Stimulated activated CD4-positive, alpha-beta T cell treated with anti-CD3 and anti-CD28 coated beads, TNF-alpha, amount 100 ng/mL, for 48 hours (primary cell): ENCODE measurements at regions not wholly inside any gene's neighbourhood (a gene's known extent, or its start where the extent isn't known, plus 50 kb on each side); places are given as distances from the start of the nearest gene placed in this dataset.

Experiments used
- DNase-seq, 3 donors: peaks; one replicate each; pipeline ENCODE4 v3.0.0-alpha.2; 2020; ENCODE audit warnings: low read depth in 3 of 3

DNA sequence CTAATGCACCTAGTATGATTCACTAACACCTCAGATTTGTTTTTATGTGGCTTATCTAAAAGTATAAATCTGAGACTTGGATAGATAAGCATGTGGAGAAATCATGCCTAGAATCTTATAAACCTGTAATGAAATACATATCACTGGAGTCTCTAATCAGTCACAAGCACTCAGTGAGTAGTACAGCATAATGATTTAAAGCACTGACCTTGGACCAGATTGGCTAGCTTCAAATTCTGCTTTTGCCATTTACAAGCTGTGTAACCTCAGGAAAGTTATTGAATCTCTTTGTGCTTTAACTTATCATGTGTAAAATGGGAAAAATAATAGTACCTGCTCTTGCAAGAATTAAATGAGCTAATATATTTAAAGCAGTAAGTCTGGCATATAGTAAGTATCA lies 61.2 kb upstream of the ALDH1A1 start:
- DNase-seq: no peak

DNA sequence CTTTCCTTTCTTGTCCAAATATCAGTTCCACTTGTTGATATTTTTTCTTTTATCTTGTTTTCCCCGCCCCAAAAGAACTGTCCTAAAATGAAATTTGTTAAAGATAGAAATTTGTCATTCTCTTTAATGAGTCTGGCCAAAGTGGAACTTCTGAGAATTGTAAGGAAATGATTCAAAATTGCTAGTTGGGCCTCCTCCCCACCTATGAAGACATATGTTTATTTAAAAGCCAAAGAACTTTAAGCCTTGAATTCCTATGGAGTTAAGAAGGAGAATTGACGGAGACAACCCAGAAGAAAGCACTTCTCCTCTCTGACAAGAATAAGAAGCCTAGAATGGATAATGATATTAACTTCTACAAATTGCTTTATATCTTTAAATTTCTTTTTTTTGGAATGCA lies 59.1 kb upstream of the ALDH1A1 start:
- no peak for DNase-seq

DNA sequence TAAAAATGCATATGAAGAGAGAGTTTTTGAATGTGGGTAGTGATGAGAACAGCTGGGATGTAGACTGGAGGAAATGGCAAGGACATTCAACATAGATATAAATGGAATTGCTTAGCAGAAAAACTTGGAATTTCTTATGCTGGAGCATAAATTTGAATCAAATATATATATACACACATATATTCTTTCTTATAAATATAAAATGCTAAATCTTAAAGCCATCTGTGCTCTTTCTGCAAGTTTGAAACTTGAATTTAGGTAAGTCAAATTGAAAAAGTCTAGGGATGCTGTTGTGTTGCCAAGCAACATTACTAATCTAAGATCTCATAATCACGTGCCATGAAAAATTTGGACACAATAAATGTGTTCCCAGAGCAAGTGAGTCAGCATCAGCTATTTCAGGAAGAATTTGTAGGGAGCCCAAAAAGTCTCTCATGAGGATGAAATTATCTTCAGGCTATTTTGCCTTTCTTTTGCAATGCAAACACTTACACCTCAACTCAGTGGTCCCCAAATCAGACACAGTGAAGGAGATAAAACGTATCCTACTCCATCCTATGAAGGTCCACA lies 58.4 kb upstream of the ALDH1A1 start:
- DNase-seq: no peak

DNA sequence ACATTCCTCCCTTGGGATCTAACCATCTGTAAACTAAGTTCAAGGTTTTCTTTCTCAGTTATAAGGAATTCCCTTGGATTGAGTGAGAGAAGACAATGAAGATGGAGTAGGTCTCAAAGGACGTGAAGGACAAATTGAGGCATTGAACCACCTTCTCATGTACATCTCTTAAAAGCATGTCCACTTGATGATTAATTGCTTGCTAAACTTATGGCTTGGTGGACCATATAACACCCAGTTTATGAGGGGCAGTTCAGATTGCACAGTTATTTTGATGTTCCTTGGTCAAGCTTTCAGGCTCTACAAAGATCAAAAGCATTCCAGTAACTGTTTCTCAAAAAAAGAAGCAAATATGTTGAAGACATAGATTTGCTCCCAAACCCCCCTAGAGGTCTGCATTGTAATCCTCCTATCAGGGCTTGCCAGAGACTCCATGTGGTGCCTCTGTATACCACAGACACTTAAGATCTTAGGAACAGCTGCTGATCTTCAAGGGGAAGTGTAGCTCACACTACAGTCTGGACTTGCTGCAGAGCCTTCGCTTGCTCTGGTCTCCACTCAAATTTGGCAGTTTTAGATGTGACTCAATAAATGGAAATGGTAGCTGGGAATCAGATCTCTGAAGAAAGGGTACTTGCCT lies 56.9 kb upstream of the ALDH1A1 start:
- DNase-seq: no peak

DNA sequence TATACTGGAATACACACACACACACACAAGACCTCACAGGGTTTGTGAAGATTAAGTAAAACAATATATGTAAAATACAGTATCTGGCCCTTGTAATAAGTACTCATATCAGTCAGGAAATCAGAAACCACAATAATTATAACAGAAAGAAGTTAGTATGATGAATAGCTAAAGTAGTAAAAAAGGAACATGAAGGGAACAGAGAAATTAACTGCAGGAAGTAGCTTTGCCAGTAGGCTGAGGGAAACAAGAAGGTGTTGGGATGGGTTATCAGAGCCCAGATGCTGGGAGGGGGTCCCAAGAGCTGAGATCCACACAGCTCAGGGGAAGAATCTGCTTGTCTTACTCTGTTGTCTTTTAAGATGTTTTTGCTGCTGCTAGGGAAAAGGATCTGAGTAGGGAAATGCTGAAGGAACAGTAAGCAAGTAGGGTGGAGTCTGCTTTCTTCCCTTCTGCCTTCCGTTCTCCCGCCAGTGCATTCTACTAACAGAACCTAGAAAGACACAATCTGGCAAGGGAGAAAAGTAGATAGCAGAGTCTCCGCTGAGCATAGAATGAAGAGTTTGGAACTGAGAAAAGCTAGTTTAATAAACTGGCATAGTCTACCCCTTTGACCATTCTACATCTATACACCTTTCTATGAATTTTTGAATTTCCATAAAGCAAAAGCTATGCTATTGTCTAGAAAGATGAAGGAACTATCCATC lies 55.3 kb upstream of the ALDH1A1 start:
- DNase-seq: no peak

DNA sequence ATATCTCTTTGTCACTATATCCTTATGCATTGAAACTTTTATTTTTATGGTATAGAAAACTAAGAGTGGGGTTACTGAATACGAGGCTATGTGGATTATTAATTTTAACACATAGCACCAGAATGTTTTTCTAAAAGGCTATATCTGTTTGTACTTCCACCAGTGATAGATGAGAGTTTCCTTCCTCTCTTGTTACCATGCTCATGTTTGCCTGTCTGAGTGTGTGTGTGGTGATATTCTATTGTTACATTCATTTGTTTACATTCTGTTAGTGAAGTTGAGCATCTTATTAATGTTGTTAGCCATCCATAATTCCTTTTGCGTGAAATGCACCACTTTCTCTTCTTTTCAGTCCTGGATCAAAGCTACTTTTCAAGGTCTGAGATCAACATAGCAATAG lies 54.1 kb upstream of the ALDH1A1 start:
- DNase-seq: no peak
